Neural crest cell (in vitro differentiated cells): ENCODE measurements at regions not wholly inside any gene's neighbourhood (a gene's known extent, or its start where the extent isn't known, plus 50 kb on each side); places are given as distances from the start of the nearest gene placed in this dataset.
"Not testable (repeated sequence)": the region's sequence is repeated elsewhere in the genome, so short reads cannot be mapped to it uniquely, and the experiment has no call there.

Experiments
- DNase-seq: peaks from one replicate; pipeline ENCODE4 v3.0.0; 2021; ENCODE audit warnings: low read depth, mixed read lengths, low spot score
- H3K27ac Mint-ChIP-seq: one replicate; pipeline ENCODE4 v1.8.0; 2021; ENCODE audit warnings: mild to moderate bottlenecking, mixed read lengths; ENCODE audit not compliant: unreplicated experiment
- H3K27me3 Mint-ChIP-seq: 2 replicates; pipeline ENCODE4 v1.8.0; 2021; ENCODE audit warnings: low read depth, mild to moderate bottlenecking, mixed read lengths
- H3K36me3 Mint-ChIP-seq: 2 replicates; pipeline ENCODE4 v1.8.0; 2021; ENCODE audit warnings: low read depth, mild to moderate bottlenecking, mixed read lengths
- H3K4me1 Mint-ChIP-seq: 2 replicates; pipeline ENCODE4 v1.8.0; 2021; ENCODE audit warnings: mixed read lengths
- H3K4me3 Mint-ChIP-seq: one replicate; pipeline ENCODE4 v1.8.0; 2021; ENCODE audit warnings: mild to moderate bottlenecking, mixed read lengths
- H3K9me3 Mint-ChIP-seq: 2 replicates; pipeline ENCODE4 v1.8.0; 2021; ENCODE audit warnings: mixed read lengths
- TF ChIP-seq, protein P1 (sequence below): fragments of 200-600 bp; sonication (generic); conservative IDR thresholded peaks from 2 replicates; pipeline ENCODE4 v1.5.0; 2021; ENCODE audit warnings: antibody characterized with exemption, mild to moderate bottlenecking

GRCh38 chrX:130566028-130566683, 164.4 kb downstream of the RBMX2 start:
- TF ChIP-seq, protein P1, sequence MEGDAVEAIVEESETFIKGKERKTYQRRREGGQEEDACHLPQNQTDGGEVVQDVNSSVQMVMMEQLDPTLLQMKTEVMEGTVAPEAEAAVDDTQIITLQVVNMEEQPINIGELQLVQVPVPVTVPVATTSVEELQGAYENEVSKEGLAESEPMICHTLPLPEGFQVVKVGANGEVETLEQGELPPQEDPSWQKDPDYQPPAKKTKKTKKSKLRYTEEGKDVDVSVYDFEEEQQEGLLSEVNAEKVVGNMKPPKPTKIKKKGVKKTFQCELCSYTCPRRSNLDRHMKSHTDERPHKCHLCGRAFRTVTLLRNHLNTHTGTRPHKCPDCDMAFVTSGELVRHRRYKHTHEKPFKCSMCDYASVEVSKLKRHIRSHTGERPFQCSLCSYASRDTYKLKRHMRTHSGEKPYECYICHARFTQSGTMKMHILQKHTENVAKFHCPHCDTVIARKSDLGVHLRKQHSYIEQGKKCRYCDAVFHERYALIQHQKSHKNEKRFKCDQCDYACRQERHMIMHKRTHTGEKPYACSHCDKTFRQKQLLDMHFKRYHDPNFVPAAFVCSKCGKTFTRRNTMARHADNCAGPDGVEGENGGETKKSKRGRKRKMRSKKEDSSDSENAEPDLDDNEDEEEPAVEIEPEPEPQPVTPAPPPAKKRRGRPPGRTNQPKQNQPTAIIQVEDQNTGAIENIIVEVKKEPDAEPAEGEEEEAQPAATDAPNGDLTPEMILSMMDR = no peak
- H3K4me1 Mint-ChIP-seq = peaks cover 3% of the 10 kb centered on the region
- no peak overlapping the region for H3K4me3 Mint-ChIP-seq
- H3K27ac Mint-ChIP-seq = no peak overlapping the region
- peaks cover 4% of the 10 kb centered on the region for H3K9me3 Mint-ChIP-seq
- no peaks in the 10 kb centered on the region for H3K36me3 Mint-ChIP-seq
- DNase-seq = no peak
- H3K27me3 Mint-ChIP-seq = no peaks in the 10 kb centered on the region

DNA sequence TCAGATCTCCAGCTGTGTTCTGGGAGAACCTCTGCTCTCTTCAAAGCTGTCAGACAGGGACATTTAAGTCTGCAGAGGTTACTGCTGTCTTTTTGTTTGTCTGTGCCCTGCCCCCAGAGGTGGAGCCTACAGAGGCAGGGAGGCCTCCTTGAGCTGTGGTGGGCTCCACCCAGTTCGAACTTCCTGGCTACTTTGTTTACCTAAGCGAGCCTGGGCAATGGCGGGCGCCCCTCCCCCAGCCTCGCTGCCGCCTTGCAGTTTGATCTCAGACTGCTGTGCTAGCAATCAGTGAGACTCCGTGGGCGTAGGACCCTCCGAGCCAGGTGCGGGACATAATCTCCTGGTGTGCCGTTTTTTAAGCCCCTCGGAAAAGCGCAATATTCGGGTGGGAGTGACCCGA, 171.2 kb downstream of the RBMX2 start:
- not testable (repeated sequence) for H3K27ac Mint-ChIP-seq, H3K9me3 Mint-ChIP-seq, H3K4me3 Mint-ChIP-seq, DNase-seq, H3K27me3 Mint-ChIP-seq, H3K36me3 Mint-ChIP-seq
- peaks cover 16% of the 10 kb centered on the region for H3K4me1 Mint-ChIP-seq
